A549 (cell line): ENCODE measurements at regions not wholly inside any gene's neighbourhood (a gene's known extent, or its start where the extent isn't known, plus 50 kb on each side); places are given as distances from the start of the nearest gene placed in this dataset.

Experiments used
- ATAC-seq, 2 experiments: fragments of 200-7000 bp in 1 of 2; fragments of >200 bp in 1 of 2; cut with Nextera tagmentation in 1 of 2; cut with Tn5 transposase in 1 of 2; 3 replicates each; pipeline versions ENCODE4 v1.8.0 to v1.9.1; 2018 to 2020; ENCODE audit warnings: mild to moderate bottlenecking in 1 of 2, moderate library complexity in 1 of 2
- CTCF ChIA-PET: fragments of 300-600 bp; sonication (Branson Sonifier 250); formaldehyde crosslinking; extraction: SDS; loops from one replicate; lab custom pipeline; 2021; ENCODE audit warnings: antibody characterized with exemption, inconsistent platforms; lab: Yijun Ruan, JAX
- POLR2A ChIA-PET: fragments of 350-600 bp; formaldehyde crosslinking; extraction: SDS; loops from one replicate; lab custom pipeline; 2021; ENCODE audit warnings: antibody characterized with exemption, inconsistent platforms; lab: Yijun Ruan, JAX
- DNase-seq, 2 experiments: peaks; one replicate each; pipeline versions ENCODE4 v3.0.0 to v3.0.0-alpha.2; 2011 to 2016; ENCODE audit warnings: low read depth in 1 of 2, low spot score in 1 of 2
- FAIRE-seq: peaks from 2 replicates; lab custom pipeline; 2011; peaks lifted over from hg19 to GRCh38; lab: Jason Lieb, UNC
- H3K27ac ChIP-seq, 2 experiments: fragments of >200 bp; sonication (Bioruptor Twin); formaldehyde crosslinking; 3 replicates each; pipeline ENCODE4 v1.5.1; 2016 to 2017
- H3K4me1 ChIP-seq: fragments of >200 bp; sonication (Bioruptor Twin); formaldehyde crosslinking; 3 replicates; pipeline ENCODE4 v1.6.1; 2016
- H3K4me2 ChIP-seq: fragments of >200 bp; sonication (Bioruptor Twin); formaldehyde crosslinking; 3 replicates; pipeline ENCODE4 v1.6.1; 2016
- H3K4me3 ChIP-seq: fragments of >200 bp; sonication (Bioruptor Twin); formaldehyde crosslinking; 3 replicates; pipeline ENCODE4 v1.5.1; 2016
- H3K9me3 ChIP-seq: fragments of >200 bp; sonication (Bioruptor Twin); formaldehyde crosslinking; 3 replicates; pipeline ENCODE4 v1.6.1; 2016
- BHLHE40 ChIP-seq: IDR thresholded peaks from 2 replicates; pipeline ENCODE4 v1.6.1; 2012; ENCODE audit warnings: low read depth, low read length, inconsistent platforms
- CBX2 ChIP-seq: fragments of 200-600 bp; sonication (generic); IDR thresholded peaks from 2 replicates; pipeline ENCODE4 v1.6.1; 2016; ENCODE audit warnings: low read depth, mild to moderate bottlenecking, borderline replicate concordance
- CBX8 ChIP-seq: fragments of 200-600 bp; sonication (generic); IDR thresholded peaks from 2 replicates; pipeline ENCODE4 v1.6.1; 2016
- CEBPB ChIP-seq, 2 experiments: fragments of >200 bp in 1 of 2; sonication (Bioruptor Twin) in 1 of 2; formaldehyde crosslinking in 1 of 2; IDR thresholded peaks; 2 replicates each; pipeline ENCODE4 v1.6.1; 2012 to 2016
- EHMT2 ChIP-seq: fragments of 200-600 bp; sonication (generic); IDR thresholded peaks from 2 replicates; pipeline ENCODE4 v1.6.1; 2016; ENCODE audit warnings: antibody characterized with exemption, low read depth, mild to moderate bottlenecking, moderate library complexity
- FOSB ChIP-seq: fragments of 250-450 bp; sonication (Bioruptor Pico); IDR thresholded peaks from 2 replicates; pipeline ENCODE4 v1.5.0; 2020; ENCODE audit warnings: mild to moderate bottlenecking, moderate library complexity
- GATA3 ChIP-seq: IDR thresholded peaks from 2 replicates; pipeline ENCODE4 v1.6.1; 2012; ENCODE audit warnings: borderline replicate concordance
- HEYL ChIP-seq: fragments of 250-450 bp; sonication (Bioruptor Pico); IDR thresholded peaks from 2 replicates; pipeline ENCODE4 v1.8.0; 2021; ENCODE audit warnings: mild to moderate bottlenecking, moderate library complexity
- HOXB13 ChIP-seq: fragments of 250-450 bp; sonication (Bioruptor Pico); IDR thresholded peaks from 2 replicates; pipeline ENCODE4 v1.5.0; 2020; ENCODE audit warnings: low read depth, mild to moderate bottlenecking, moderate library complexity
- HOXB5 ChIP-seq: fragments of 250-450 bp; sonication (Bioruptor Pico); IDR thresholded peaks from 2 replicates; pipeline ENCODE4 v1.5.0; 2020; ENCODE audit warnings: mild to moderate bottlenecking, moderate library complexity
- JUN ChIP-seq, 2 experiments: fragments of >200 bp; sonication (Bioruptor Twin); formaldehyde crosslinking; IDR thresholded peaks; 2 replicates in 1 of 2; 3 replicates in 1 of 2; pipeline ENCODE4 v1.6.1; 2016 to 2017
- JUNB ChIP-seq: fragments of >200 bp; sonication (Bioruptor Twin); formaldehyde crosslinking; IDR thresholded peaks from 2 replicates; pipeline ENCODE4 v1.6.1; 2016
- MAFK ChIP-seq: fragments of 450-650 bp; IDR thresholded peaks from 2 replicates; pipeline ENCODE4 v1.6.1; 2014; ENCODE audit not compliant: partially characterized antibody
- MYC ChIP-seq: IDR thresholded peaks from 2 replicates; pipeline ENCODE4 v1.6.1; 2012; ENCODE audit warnings: mild to moderate bottlenecking, inconsistent platforms, low read length, improper control_type of control experiment, borderline replicate concordance
- NFE2L2 ChIP-seq: fragments of 150-350 bp; conservative IDR thresholded peaks from 2 replicates; pipeline ENCODE4 v1.6.1; 2014; ENCODE audit warnings: low read length
- PHF8 ChIP-seq: fragments of 200-600 bp; sonication (generic); IDR thresholded peaks from 2 replicates; pipeline ENCODE4 v1.6.1; 2016; ENCODE audit warnings: low read depth, mild to moderate bottlenecking, antibody characterized with exemption, moderate library complexity, borderline replicate concordance
- RCOR1 ChIP-seq: fragments of 150-350 bp; IDR thresholded peaks from 2 replicates; pipeline ENCODE4 v1.6.1; 2014; ENCODE audit warnings: antibody characterized with exemption, low read length, low read depth
- SMC3 ChIP-seq: fragments of >200 bp; sonication (Bioruptor Twin); formaldehyde crosslinking; IDR thresholded peaks from 3 replicates; pipeline ENCODE4 v1.6.1; 2018; ENCODE audit warnings: inconsistent platforms
- TP53 ChIP-seq: fragments of 250-450 bp; sonication (Bioruptor Pico); IDR thresholded peaks from 2 replicates; pipeline ENCODE4 v1.5.0; 2021; ENCODE audit warnings: mild to moderate bottlenecking, moderate library complexity
- WGBS: methylation state at CpG from one replicate; pipeline ENCODE4 v1.1.6; 2017; ENCODE audit errors: missing lambda C conversion rate; 5-methylcytosine and 5-hydroxymethylcytosine counted together
- TF ChIP-seq, protein P1 (sequence below): IDR thresholded peaks from 2 replicates; pipeline ENCODE4 v1.6.1; 2012; ENCODE audit warnings: low read depth, borderline replicate concordance
- TF ChIP-seq, protein P2 (sequence below): IDR thresholded peaks from 2 replicates; pipeline ENCODE4 v1.6.1; 2012
- TF ChIP-seq, protein P3 (sequence below): fragments of 250-450 bp; sonication (Bioruptor Pico); IDR thresholded peaks from 2 replicates; pipeline ENCODE4 v1.5.0; 2020; ENCODE audit warnings: low read depth, mild to moderate bottlenecking, moderate library complexity
- TF ChIP-seq, protein P4 (sequence below): fragments of >200 bp; sonication (Bioruptor Twin); formaldehyde crosslinking; IDR thresholded peaks from 3 replicates; pipeline ENCODE4 v1.6.1; 2016
- TF ChIP-seq, protein P5 (sequence below): fragments of 150-350 bp; IDR thresholded peaks from 2 replicates; pipeline ENCODE4 v1.6.1; 2014; ENCODE audit warnings: low read depth, mild to moderate bottlenecking, low read length
- TF ChIP-seq, protein P6 (sequence below): IDR thresholded peaks from 2 replicates; pipeline ENCODE4 v1.6.1; 2012

DNA sequence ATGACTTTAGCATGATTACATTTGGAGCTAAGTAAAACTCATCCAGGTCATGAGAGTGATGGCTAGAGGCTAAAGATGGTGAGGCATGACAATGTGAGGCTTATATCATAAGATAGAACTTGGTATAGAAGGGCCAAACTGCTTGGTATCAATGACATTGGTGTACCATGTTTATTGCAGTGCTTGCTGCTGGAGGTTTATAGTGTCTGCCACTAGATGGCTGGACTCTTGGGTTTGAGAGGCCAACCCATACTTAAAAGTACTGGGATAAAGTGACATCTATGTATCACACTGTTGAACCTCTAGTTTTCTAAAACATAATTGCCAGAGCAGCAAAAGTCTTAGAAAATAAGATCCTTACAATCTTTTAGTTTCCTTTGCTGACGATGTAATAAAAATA lies 83.0 kb upstream of the TACR3 start:
- Histone ChIP-seq H3K4me1 (no peaks in the 10 kb centered on the region), H3K27ac (no peak overlapping the region), H3K9me3 (no peaks in the 10 kb centered on the region), H3K4me3 (no peak overlapping the region), H3K4me2 (no peak overlapping the region)
- FAIRE-seq (no peak), ATAC-seq (no peak), DNase-seq (no peak)
- CTCF ChIA-PET: no interaction called here
- 29% methylated on average over 1 of the region's 1 CpG for WGBS
- POLR2A ChIA-PET: no interaction called here
- no peak for TF ChIP-seq FOSB
- no peak for TF ChIP-seq CEBPB (IDR thresholded peaks at IDR 0.05)
- TF ChIP-seq, protein P1, sequence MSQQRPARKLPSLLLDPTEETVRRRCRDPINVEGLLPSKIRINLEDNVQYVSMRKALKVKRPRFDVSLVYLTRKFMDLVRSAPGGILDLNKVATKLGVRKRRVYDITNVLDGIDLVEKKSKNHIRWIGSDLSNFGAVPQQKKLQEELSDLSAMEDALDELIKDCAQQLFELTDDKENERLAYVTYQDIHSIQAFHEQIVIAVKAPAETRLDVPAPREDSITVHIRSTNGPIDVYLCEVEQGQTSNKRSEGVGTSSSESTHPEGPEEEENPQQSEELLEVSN: no peak
- no peak for TF ChIP-seq HOXB13 (CRISPR knock-in tag)
- TF ChIP-seq, protein P2, sequence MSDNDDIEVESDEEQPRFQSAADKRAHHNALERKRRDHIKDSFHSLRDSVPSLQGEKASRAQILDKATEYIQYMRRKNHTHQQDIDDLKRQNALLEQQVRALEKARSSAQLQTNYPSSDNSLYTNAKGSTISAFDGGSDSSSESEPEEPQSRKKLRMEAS: no peak
- TF ChIP-seq JUNB: no peak
- no peak for TF ChIP-seq CBX2
- TF ChIP-seq HOXB5 (CRISPR knock-in tag): no peak
- TF ChIP-seq RCOR1: no peak
- TF ChIP-seq MYC: no peak
- no peak for TF ChIP-seq PHF8
- TF ChIP-seq, protein P3, sequence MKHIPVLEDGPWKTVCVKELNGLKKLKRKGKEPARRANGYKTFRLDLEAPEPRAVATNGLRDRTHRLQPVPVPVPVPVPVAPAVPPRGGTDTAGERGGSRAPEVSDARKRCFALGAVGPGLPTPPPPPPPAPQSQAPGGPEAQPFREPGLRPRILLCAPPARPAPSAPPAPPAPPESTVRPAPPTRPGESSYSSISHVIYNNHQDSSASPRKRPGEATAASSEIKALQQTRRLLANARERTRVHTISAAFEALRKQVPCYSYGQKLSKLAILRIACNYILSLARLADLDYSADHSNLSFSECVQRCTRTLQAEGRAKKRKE (CRISPR knock-in tag): no peak
- TF ChIP-seq, protein P4, sequence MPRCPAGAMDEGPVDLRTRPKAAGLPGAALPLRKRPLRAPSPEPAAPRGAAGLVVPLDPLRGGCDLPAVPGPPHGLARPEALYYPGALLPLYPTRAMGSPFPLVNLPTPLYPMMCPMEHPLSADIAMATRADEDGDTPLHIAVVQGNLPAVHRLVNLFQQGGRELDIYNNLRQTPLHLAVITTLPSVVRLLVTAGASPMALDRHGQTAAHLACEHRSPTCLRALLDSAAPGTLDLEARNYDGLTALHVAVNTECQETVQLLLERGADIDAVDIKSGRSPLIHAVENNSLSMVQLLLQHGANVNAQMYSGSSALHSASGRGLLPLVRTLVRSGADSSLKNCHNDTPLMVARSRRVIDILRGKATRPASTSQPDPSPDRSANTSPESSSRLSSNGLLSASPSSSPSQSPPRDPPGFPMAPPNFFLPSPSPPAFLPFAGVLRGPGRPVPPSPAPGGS: no peak
- no peak for TF ChIP-seq CBX8
- TF ChIP-seq EHMT2: no peak
- TF ChIP-seq, all 56 proteins: peak for 0

DNA sequence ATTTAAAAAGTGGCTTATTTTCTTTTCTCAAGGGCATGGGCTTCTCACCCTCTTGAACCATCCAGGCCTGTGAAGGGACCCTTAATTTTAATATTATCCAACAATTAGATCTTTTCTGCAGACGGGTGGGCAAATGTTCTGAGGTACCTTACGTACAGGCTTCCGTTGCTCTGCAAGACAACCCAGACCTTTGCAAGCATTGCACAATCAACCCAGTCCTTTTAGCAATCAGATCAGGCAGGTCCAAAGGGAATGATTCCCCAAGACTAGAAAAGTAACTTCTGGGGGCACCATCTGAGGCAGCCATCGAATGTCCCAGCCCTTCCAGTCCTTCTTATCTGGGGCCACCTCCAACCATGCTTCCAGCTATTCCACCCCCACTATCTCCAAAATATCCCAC lies 67.3 kb upstream of the TACR3 start:
- DNase-seq: no peak
- ChIA-PET POLR2A (no interaction called here), CTCF (no interaction called here)
- H3K9me3 ChIP-seq: no peaks in the 10 kb centered on the region
- ATAC-seq: no peak
- H3K4me1 ChIP-seq: no peaks in the 10 kb centered on the region
- no peak overlapping the region for H3K4me2 ChIP-seq
- WGBS: 50% methylated on average over 4 of the region's 4 CpGs
- TF ChIP-seq TP53: no peak
- TF ChIP-seq GATA3: no peak
- TF ChIP-seq CBX8: no peak
- TF ChIP-seq HEYL (CRISPR knock-in tag): no peak
- TF ChIP-seq MYC: no peak
- no peak for TF ChIP-seq JUN (IDR thresholded peaks at IDR 0.05)
- TF ChIP-seq NFE2L2: no peak
- no peak for TF ChIP-seq RCOR1
- no peak for TF ChIP-seq MAFK
- no peak for TF ChIP-seq SMC3
- TF ChIP-seq, protein P5, sequence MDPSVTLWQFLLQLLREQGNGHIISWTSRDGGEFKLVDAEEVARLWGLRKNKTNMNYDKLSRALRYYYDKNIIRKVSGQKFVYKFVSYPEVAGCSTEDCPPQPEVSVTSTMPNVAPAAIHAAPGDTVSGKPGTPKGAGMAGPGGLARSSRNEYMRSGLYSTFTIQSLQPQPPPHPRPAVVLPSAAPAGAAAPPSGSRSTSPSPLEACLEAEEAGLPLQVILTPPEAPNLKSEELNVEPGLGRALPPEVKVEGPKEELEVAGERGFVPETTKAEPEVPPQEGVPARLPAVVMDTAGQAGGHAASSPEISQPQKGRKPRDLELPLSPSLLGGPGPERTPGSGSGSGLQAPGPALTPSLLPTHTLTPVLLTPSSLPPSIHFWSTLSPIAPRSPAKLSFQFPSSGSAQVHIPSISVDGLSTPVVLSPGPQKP: no peak
- TF ChIP-seq, protein P6, sequence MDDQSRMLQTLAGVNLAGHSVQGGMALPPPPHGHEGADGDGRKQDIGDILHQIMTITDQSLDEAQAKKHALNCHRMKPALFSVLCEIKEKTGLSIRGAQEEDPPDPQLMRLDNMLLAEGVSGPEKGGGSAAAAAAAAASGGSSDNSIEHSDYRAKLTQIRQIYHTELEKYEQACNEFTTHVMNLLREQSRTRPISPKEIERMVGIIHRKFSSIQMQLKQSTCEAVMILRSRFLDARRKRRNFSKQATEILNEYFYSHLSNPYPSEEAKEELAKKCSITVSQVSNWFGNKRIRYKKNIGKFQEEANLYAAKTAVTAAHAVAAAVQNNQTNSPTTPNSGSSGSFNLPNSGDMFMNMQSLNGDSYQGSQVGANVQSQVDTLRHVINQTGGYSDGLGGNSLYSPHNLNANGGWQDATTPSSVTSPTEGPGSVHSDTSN: no peak
- TF ChIP-seq BHLHE40: no peak
- H3K4me3 ChIP-seq: no peak overlapping the region
- no peak for FAIRE-seq
- no peak overlapping the region for H3K27ac ChIP-seq
